Liver (tissue), 8 donors: ENCODE measurements at regions not wholly inside any gene's neighbourhood (a gene's known extent, or its start where the extent isn't known, plus 50 kb on each side); places are given as distances from the start of the nearest gene placed in this dataset.

Source experiments
- DNase-seq: peaks from one replicate; pipeline ENCODE4 v3.0.0-alpha.2; 2017; ENCODE audit warnings: low spot score
- H3K27ac ChIP-seq, 2 donors: one replicate each; pipeline ENCODE4 v1.7.0; 2013; ENCODE audit warnings: inconsistent platforms in 2 of 2, low read length in 2 of 2, control low read depth in 1 of 2, low read depth in 1 of 2, mild to moderate bottlenecking in 1 of 2
- H3K27me3 ChIP-seq, 4 donors: one replicate each; pipeline versions ENCODE4 v1.6.1 to v1.7.0; 2013; ENCODE audit warnings: low read length in 3 of 4, inconsistent platforms in 1 of 4, mild to moderate bottlenecking in 1 of 4, moderate library complexity in 1 of 4; ENCODE audit not compliant: control insufficient read depth in 4 of 4, insufficient read depth in 4 of 4
- H3K36me3 ChIP-seq, 4 donors: one replicate each; pipeline versions ENCODE4 v1.6.1 to v1.7.0; 2013; ENCODE audit warnings: low read length in 3 of 4, mild to moderate bottlenecking in 3 of 4, low read depth in 1 of 4, moderate library complexity in 1 of 4; ENCODE audit not compliant: control insufficient read depth in 4 of 4, insufficient read depth in 3 of 4
- H3K4me1 ChIP-seq, 4 donors: one replicate each; pipeline versions ENCODE4 v1.6.1 to v1.7.0; 2013; ENCODE audit warnings: low read length in 3 of 4, mild to moderate bottlenecking in 3 of 4, moderate library complexity in 1 of 4; ENCODE audit not compliant: control insufficient read depth in 4 of 4, insufficient read depth in 4 of 4
- H3K4me3 ChIP-seq, 3 donors: one replicate each; pipeline versions ENCODE4 v1.6.1 to v1.7.0; 2013; ENCODE audit warnings: low read length in 3 of 3, control low read depth in 1 of 3, low read depth in 1 of 3, mild to moderate bottlenecking in 1 of 3
- H3K9ac ChIP-seq, 2 donors: one replicate each; pipeline ENCODE4 v1.7.0; 2013; ENCODE audit warnings: low read length in 2 of 2, mild to moderate bottlenecking in 2 of 2, moderate library complexity in 2 of 2, control low read depth in 1 of 2, low read depth in 1 of 2
- H3K9me3 ChIP-seq, 4 donors: one replicate each; pipeline versions ENCODE4 v1.6.1 to v1.7.0; 2013; ENCODE audit warnings: low read length in 3 of 4; ENCODE audit not compliant: control insufficient read depth in 4 of 4
- CTCF ChIP-seq: fragments of 150-350 bp; IDR thresholded peaks from 2 replicates; pipeline ENCODE4 v1.5.1; 2017; ENCODE audit warnings: improper control_type of control experiment, low read depth, low read length; ENCODE audit not compliant: missing input control
- EGR1 ChIP-seq, 2 donors: IDR thresholded peaks; 2 replicates each; pipeline ENCODE4 v1.6.1; 2016 to 2018; ENCODE audit warnings: antibody characterized with exemption in 2 of 2, low read depth in 2 of 2
- FOXA1 ChIP-seq: IDR thresholded peaks from 2 replicates; pipeline ENCODE4 v1.6.1; 2016; ENCODE audit warnings: antibody characterized with exemption
- FOXA2 ChIP-seq: IDR thresholded peaks from 2 replicates; pipeline ENCODE4 v1.6.1; 2016; ENCODE audit warnings: antibody characterized with exemption
- GABPA ChIP-seq, 2 donors: IDR thresholded peaks in 1 of 2; conservative IDR thresholded peaks in 1 of 2; 2 replicates each; pipeline ENCODE4 v1.6.1; 2016; ENCODE audit warnings: antibody characterized with exemption in 2 of 2, mild to moderate bottlenecking in 1 of 2, moderate library complexity in 1 of 2
- HNF4A ChIP-seq, 2 donors: conservative IDR thresholded peaks; 2 replicates each; pipeline ENCODE4 v1.6.1; 2016; ENCODE audit warnings: antibody characterized with exemption in 2 of 2, mild to moderate bottlenecking in 2 of 2
- HNF4G ChIP-seq: IDR thresholded peaks from 2 replicates; pipeline ENCODE4 v1.6.1; 2016; ENCODE audit warnings: antibody characterized with exemption
- JUND ChIP-seq, 2 donors: IDR thresholded peaks; 2 replicates each; pipeline ENCODE4 v1.6.1; 2016; ENCODE audit warnings: antibody characterized with exemption in 2 of 2
- MAX ChIP-seq: IDR thresholded peaks from 2 replicates; pipeline ENCODE4 v1.6.1; 2016; ENCODE audit warnings: antibody characterized with exemption
- NR2F2 ChIP-seq: IDR thresholded peaks from 2 replicates; pipeline ENCODE4 v1.6.1; 2016; ENCODE audit warnings: antibody characterized with exemption
- RAD21 ChIP-seq, 2 donors: IDR thresholded peaks; 2 replicates each; pipeline ENCODE4 v1.6.1; 2016; ENCODE audit warnings: antibody characterized with exemption in 2 of 2, mild to moderate bottlenecking in 2 of 2
- RXRA ChIP-seq, 2 donors: IDR thresholded peaks; 2 replicates each; pipeline ENCODE4 v1.6.1; 2017 to 2018; ENCODE audit warnings: antibody characterized with exemption in 2 of 2, mild to moderate bottlenecking in 1 of 2
- SP1 ChIP-seq: IDR thresholded peaks from 2 replicates; pipeline ENCODE4 v1.6.1; 2018; ENCODE audit warnings: antibody characterized with exemption, mild to moderate bottlenecking
- YY1 ChIP-seq: IDR thresholded peaks from 2 replicates; pipeline ENCODE4 v1.6.1; 2016; ENCODE audit warnings: antibody characterized with exemption, mild to moderate bottlenecking
- ZBTB33 ChIP-seq: IDR thresholded peaks from 2 replicates; pipeline ENCODE4 v1.6.1; 2016; ENCODE audit warnings: antibody characterized with exemption
- WGBS: extraction: QIAGEN DNeasy Blood & Tissue Kit; methylation state at CpG from one replicate; pipeline ENCODE4 v1.1.7; 2013; 5-methylcytosine and 5-hydroxymethylcytosine counted together
- TF ChIP-seq, protein P1 (sequence below): IDR thresholded peaks from 2 replicates; pipeline ENCODE4 v1.6.1; 2016; ENCODE audit warnings: antibody characterized with exemption
- TF ChIP-seq, protein P2 (sequence below): IDR thresholded peaks from 2 replicates; pipeline ENCODE4 v1.6.1; 2016; ENCODE audit warnings: antibody characterized with exemption, mild to moderate bottlenecking
- donor health status: healthy.
- donor health status: healthy.
- donor health status: healthy.
- donor health status: healthy.
- donor health status: healthy.

DNA sequence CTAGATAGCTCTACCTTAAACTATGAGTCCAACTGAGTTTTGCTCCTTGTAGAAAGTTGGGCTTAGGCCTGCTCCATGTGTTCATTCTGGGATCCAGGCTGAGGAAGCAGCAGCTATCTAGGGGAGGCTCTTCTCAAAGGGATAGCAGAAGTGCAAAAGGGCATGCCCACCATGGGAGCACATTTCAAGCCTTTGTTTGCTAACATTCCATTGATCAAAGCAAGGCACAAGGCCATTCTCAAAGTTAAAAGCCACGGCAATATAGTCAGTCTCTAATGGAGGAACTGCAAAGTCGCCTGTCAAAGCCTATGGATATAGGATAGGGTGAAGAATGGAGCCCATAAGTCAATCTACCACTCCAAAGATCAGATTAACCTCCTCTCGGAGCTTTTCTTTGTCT is 488.1 kb upstream of the ARX start:
- no peak for TF ChIP-seq RXRA (IDR thresholded peaks at IDR 0.05)
- TF ChIP-seq MAX, result no peak
- no peak for TF ChIP-seq FOXA2
- no peak for TF ChIP-seq HNF4G
- no peak for TF ChIP-seq GABPA (IDR thresholded peaks at IDR 0.05 in 1 of 2, conservative IDR thresholded peaks at IDR 0.05 in 1 of 2)
- TF ChIP-seq HNF4A (conservative IDR thresholded peaks at IDR 0.05), result no peak
- no peak for TF ChIP-seq RAD21 (IDR thresholded peaks at IDR 0.05)
- no peak for TF ChIP-seq YY1
- no peak for TF ChIP-seq FOXA1
- TF ChIP-seq, protein P1, sequence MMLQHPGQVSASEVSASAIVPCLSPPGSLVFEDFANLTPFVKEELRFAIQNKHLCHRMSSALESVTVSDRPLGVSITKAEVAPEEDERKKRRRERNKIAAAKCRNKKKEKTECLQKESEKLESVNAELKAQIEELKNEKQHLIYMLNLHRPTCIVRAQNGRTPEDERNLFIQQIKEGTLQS, result no peak
- TF ChIP-seq, protein P2, sequence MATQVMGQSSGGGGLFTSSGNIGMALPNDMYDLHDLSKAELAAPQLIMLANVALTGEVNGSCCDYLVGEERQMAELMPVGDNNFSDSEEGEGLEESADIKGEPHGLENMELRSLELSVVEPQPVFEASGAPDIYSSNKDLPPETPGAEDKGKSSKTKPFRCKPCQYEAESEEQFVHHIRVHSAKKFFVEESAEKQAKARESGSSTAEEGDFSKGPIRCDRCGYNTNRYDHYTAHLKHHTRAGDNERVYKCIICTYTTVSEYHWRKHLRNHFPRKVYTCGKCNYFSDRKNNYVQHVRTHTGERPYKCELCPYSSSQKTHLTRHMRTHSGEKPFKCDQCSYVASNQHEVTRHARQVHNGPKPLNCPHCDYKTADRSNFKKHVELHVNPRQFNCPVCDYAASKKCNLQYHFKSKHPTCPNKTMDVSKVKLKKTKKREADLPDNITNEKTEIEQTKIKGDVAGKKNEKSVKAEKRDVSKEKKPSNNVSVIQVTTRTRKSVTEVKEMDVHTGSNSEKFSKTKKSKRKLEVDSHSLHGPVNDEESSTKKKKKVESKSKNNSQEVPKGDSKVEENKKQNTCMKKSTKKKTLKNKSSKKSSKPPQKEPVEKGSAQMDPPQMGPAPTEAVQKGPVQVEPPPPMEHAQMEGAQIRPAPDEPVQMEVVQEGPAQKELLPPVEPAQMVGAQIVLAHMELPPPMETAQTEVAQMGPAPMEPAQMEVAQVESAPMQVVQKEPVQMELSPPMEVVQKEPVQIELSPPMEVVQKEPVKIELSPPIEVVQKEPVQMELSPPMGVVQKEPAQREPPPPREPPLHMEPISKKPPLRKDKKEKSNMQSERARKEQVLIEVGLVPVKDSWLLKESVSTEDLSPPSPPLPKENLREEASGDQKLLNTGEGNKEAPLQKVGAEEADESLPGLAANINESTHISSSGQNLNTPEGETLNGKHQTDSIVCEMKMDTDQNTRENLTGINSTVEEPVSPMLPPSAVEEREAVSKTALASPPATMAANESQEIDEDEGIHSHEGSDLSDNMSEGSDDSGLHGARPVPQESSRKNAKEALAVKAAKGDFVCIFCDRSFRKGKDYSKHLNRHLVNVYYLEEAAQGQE, result no peak
- no peak for TF ChIP-seq NR2F2
- no peak for TF ChIP-seq EGR1 (IDR thresholded peaks at IDR 0.05; ENCODE audit: low read depth in 2 of 2)
- no peak for TF ChIP-seq JUND (IDR thresholded peaks at IDR 0.05)
- no peak for TF ChIP-seq CTCF

GRCh38 chrX:25507801-25508200 is 492.0 kb upstream of the ARX start:
- Histone ChIP-seq H3K9ac (no peak overlapping the region), H3K36me3 (no peaks in the 10 kb centered on the region), H3K4me3 (no peak overlapping the region), H3K4me1 (no peaks in the 10 kb centered on the region), H3K27ac (no peak overlapping the region), H3K27me3 (no peaks in the 10 kb centered on the region), H3K9me3 (peaks cover 0 to 2% (median under 1%) of the 10 kb centered on the region in 4 donors)
- no peak for DNase-seq
- TF ChIP-seq ZBTB33 (no peak), FOXA2 (no peak), JUND (IDR thresholded peaks at IDR 0.05) (no peak), SP1 (no peak), MAX (no peak), RXRA (IDR thresholded peaks at IDR 0.05) (no peak)
- TF ChIP-seq, protein P1, result no peak
- TF ChIP-seq, protein P2, result no peak
- WGBS, result 90% methylated on average over 2 of the region's 2 CpGs

More for the DNA sequence above, 488.1 kb upstream of the ARX start:
- H3K27me3 ChIP-seq, result no peaks in the 10 kb centered on the region
- peaks cover 0 to 2% (median under 1%) of the 10 kb centered on the region in 4 donors for H3K9me3 ChIP-seq
- H3K4me1 ChIP-seq, result no peaks in the 10 kb centered on the region
- H3K36me3 ChIP-seq, result no peaks in the 10 kb centered on the region
- no peak overlapping the region for H3K4me3 ChIP-seq
- H3K27ac ChIP-seq, result no peak overlapping the region
- DNase-seq, result no peak
- WGBS, result 47% methylated on average over 3 of the region's 3 CpGs
- no peak overlapping the region for H3K9ac ChIP-seq
